GM12872 (cell line): ENCODE measurements at regions not wholly inside any gene's neighbourhood (a gene's known extent, or its start where the extent isn't known, plus 50 kb on each side); places are given as distances from the start of the nearest gene placed in this dataset.

Experiments
- CTCF ChIP-seq: IDR thresholded peaks from 3 replicates; pipeline ENCODE4 v1.5.1; 2011; ENCODE audit warnings: low read depth, mild to moderate bottlenecking, low read length, moderate library complexity; ENCODE audit not compliant: insufficient read depth

- no peak for TF ChIP-seq CTCF
Observed at GRCh38 chr15:66934868-66935520, 130.4 kb upstream of the SMAD3 start.

- TF ChIP-seq CTCF = no peak
Observed at GRCh38 chr15:66935688-66936087, 129.7 kb upstream of the SMAD3 start.

- no peak for TF ChIP-seq CTCF
Observed at GRCh38 chr15:66936109-66936860, 129.1 kb upstream of the SMAD3 start.

GRCh38 chr15:66936861-66937582 lies 128.4 kb upstream of the SMAD3 start:
- no peak for TF ChIP-seq CTCF

- no peak for TF ChIP-seq CTCF
Observed at GRCh38 chr15:66937588-66937987, 127.8 kb upstream of the SMAD3 start.

- no peak for TF ChIP-seq CTCF
Observed at GRCh38 chr15:66938114-66938830, 127.1 kb upstream of the SMAD3 start.

- no peak for TF ChIP-seq CTCF
Observed at GRCh38 chr15:66939016-66939415, 126.4 kb upstream of the SMAD3 start.
